NK-92 treated with Interleukin-12 subunit alpha and Interleukin-12 subunit beta, amount 100 ng/mL, for 24 hours (cell line): ENCODE measurements at regions not wholly inside any gene's neighbourhood (a gene's known extent, or its start where the extent isn't known, plus 50 kb on each side); places are given as distances from the start of the nearest gene placed in this dataset.
"Not testable (repeated sequence)": the region's sequence is repeated elsewhere in the genome, so short reads cannot be mapped to it uniquely, and the experiment has no call there.

Experiments
- DNase-seq: peaks from one replicate; lab custom pipeline; 2025; lab: John Stamatoyannopoulos, UW

GRCh38 chr14:98916036-98916435 is 356.0 kb downstream of the BCL11B start:
- DNase-seq, result no peak

- no peak for DNase-seq
These were observed 355.5 kb downstream of the BCL11B start for GRCh38 chr14:98916476-98916875.

GRCh38 chr14:98919434-98919833 is 352.6 kb downstream of the BCL11B start:
- DNase-seq, result no peak

DNA sequence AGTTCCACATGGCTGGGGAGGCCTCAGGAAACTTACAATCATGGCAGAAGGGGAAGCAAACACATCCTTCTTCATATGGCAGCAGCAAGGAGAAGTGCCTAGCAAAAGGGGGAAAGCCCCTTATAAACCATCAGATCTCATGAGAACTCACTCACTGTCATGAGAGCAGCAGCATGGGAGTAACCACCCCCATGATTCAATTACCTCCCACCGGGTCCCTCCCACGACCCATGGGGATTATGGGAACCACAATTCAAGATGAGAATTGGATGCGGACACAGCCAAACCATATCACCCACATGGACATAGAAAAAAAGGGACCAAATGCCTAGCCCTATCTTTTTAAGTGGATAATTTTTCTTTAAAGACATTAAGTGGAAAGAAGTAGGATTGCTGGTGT is 350.7 kb downstream of the BCL11B start:
- not testable (repeated sequence) for DNase-seq

- DNase-seq, result no peak
These were observed 348.4 kb downstream of the BCL11B start for GRCh38 chr14:98923596-98923995.

GRCh38 chr14:98924046-98924445 is 348.0 kb downstream of the BCL11B start:
- DNase-seq, result no peak

GRCh38 chr14:98925354-98926040 is 346.5 kb downstream of the BCL11B start:
- no peak for DNase-seq

DNA sequence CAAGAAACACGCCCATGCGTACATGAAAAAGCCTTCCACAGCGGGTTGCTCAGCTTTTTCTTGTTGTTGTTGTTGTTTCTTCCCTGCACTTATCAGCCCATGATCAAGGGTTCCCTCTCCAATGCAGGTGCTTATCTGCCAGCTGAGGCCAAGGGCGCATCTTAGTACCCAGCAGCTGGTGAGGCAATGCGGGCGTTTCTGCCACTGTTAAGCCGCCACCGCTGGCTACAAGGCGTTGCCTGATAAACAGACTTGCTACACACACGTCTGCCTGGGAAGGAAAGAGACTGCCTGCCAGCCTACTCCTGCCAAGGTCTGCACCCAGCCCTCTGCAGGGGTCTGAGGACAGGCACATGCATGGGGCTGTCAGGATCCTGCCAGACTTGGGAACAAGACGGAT is 345.9 kb downstream of the BCL11B start:
- DNase-seq, result no peak

DNA sequence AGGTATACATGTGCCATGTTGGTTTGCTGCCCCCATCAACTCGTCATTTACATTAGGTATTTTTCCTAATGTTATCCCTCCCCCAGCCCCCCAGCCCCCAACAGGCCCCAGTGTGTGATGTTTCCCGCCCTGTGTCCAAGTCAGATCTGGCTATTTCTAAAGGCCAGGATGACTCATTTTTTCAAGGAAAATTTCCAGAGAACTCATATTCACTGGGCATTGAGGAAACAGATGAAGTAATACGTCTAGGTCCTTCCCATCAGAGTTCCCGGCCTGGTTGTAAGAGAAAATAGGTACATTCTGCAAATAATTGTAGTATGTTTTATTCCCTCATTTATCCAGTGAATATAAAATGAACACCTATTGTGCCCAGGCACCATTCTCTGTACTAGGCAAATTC is 345.2 kb downstream of the BCL11B start:
- DNase-seq, result no peak

- DNase-seq, result no peak
These were observed 344.0 kb downstream of the BCL11B start for GRCh38 chr14:98927986-98928385.

DNA sequence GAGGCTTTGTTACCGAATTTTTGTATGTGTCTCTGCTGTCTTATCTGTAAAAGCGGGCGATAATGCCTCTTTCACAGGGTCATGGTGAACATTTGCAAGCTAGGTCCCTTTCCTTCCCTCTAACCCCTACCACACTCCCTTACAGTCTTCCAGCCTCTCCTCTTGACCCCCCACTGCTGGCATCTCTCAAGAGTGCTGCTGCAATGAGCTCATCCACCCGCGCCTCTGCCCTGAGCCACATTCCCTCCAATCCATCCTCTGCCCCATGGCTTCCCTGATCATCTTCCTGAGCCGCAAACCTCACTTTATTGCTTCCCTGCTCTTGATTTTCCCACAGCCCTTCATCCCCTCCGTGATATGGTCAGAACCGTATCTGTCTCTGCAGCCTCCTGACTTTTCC is 343.6 kb downstream of the BCL11B start:
- DNase-seq, result no peak

- DNase-seq, result no peak
These were observed 340.9 kb downstream of the BCL11B start for GRCh38 chr14:98931126-98931525.

DNA sequence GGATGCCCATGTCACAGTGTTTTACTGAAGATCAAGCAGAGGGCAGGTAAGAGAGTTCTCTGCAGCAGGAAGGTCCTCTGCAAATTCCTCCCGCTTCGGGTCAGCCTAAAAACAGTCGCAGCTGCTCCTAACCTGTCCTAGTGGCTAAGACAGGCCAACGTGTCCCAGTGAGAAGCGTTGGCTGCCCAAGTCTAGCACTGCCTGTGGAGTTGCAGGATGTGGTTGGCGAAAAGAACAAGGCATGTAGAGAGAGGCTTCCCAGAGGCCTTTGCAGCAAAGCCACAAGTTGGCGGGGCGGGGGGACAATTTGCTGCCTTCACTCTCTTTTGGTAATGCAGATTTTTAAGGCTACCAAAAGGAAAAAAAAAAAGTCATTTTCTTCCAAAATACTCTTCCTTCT is 340.1 kb downstream of the BCL11B start:
- no peak for DNase-seq

- no peak for DNase-seq
These were observed 339.3 kb downstream of the BCL11B start for GRCh38 chr14:98932431-98933325.

GRCh38 chr14:98934569-98934968 is 337.4 kb downstream of the BCL11B start:
- DNase-seq, result not testable (repeated sequence)

DNA sequence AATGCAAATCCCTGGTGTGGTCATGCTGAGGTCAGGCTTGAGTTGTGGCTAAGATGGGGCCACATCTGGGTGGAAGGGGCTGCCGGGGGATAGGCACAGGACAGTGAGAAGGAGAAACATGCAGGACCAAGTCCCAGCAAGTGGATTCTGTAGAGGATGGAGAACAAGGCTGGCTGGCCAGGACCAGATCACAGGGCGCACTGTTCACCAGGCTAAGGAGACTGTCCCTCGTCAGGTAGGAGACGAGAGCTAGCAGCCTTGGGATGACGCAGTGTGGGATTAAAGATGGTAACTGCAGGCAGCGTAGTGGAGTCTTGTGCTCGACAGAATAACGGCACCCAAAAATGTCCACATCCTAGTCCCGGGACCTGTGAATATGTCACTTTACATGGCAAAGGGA is 336.1 kb downstream of the BCL11B start:
- no peak for DNase-seq

DNA sequence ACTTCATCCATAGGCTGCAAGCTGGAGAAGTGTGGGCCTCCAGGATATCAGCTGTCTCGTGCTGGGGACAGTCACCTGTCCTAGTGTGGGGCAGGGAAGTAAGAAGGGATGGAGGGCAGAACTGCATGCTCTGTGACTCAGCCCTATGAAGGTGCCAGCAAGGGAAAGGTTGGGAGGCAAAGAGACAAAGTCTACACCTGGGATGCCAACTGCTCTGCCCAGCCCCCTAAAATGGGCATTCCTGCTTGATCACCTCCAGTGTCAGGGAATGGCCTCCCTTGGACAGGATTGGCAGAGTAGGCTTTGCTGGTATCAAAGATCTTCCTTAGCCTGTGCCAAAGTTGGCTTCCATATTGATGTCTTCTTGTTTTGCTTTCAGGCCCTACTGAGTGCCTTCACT is 335.0 kb downstream of the BCL11B start:
- no peak for DNase-seq

DNA sequence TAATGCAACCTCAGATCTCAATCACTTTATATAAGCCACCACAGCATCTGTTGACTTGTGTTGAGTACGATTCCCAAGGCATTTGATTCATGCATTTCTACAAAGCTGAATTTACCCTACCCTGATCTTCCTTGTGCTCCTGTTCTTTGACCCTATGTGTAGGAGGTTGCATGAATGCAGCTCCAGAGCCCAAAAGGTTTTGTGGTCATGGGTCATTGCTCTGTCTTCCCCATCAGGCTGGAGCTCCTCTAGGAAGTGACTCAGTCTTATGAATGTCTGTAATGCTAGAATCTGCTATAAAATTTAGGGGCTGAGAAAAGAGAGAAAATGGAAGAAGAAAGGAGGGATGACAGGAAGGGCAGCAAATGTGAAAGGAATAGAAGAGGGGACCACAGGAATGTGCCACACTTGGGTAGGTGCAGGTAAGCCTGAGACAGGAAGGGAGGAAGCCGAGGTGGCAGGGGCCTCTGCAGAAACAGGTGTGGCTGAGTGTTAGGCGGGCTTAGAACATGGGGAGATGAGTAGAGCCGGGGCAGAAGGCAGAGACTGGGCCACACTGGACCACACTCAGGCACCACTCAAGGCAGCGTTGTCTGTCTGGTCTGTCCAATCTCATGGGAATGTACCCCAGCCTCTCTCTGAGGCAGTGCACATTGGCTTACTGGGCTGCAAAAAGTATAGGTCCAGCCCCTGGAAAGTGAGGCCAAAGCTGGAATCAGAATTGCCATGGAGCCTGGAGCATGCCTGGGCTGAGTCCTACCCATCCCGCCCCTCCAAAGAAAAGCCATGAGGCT is 334.1 kb downstream of the BCL11B start:
- no peak for DNase-seq

- DNase-seq, result no peak
These were observed 331.1 kb downstream of the BCL11B start for GRCh38 chr14:98940693-98941437.

GRCh38 chr14:98941481-98941880 is 330.5 kb downstream of the BCL11B start:
- no peak for DNase-seq

DNA sequence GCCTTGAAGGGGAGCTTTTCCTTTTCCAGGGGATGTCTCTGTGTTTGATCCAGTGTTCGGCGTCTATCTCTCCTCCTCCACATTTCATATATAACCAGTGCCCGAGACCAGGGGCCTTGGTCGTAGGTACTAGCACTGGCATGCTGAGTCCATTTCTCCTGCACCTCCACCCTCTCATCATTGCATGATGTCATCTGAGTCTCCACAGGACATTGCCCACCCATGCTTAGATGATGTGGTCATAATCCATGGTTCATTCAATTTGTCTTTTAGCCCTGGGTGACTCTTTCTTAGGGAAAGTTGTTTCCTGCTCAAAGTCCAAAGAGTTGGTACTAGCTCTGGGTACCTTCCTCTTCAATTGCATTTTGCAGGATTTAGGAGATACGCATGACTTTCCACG is 328.1 kb downstream of the BCL11B start:
- no peak for DNase-seq

DNA sequence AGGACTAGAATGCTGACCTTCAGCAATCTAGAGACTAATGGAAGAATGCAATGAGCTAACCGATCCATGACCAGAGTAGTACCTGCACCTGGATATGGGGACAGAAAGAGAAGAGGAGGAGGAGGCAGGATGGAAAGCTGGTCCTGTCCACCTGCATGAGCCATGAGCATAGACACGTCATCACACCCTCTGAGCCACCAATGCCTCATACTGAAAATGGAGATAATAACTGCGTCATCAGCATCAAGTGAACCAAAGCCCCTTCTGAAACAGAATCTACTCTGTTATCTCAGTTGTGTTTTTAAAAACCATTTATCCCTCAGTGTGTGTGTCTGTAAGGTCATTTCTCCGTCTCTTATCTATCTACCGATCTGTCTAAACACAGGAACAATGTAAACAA is 327.0 kb downstream of the BCL11B start:
- no peak for DNase-seq
